Activated naive CD4-positive, alpha-beta T cell treated with anti-CD3 and anti-CD28 coated beads, Interleukin-2, amount 10 ng/mL, durations not matched to agents 7 days and 5 days (primary cell): ENCODE measurements at regions not wholly inside any gene's neighbourhood (a gene's known extent, or its start where the extent isn't known, plus 50 kb on each side); places are given as distances from the start of the nearest gene placed in this dataset.

Source experiments
- CTCF ChIA-PET: fragments of 350-600 bp; sonication (Branson Sonifier 250); formaldehyde crosslinking; loops from one replicate; lab custom pipeline; 2021; ENCODE audit warnings: antibody characterized with exemption; lab: Charles Lee
- DNase-seq: peaks from one replicate; pipeline ENCODE4 v3.0.0-alpha.2; 2020
- H3K27ac Mint-ChIP-seq: one replicate; pipeline ENCODE4 v1.8.0; 2021; ENCODE audit warnings: mild to moderate bottlenecking, moderate library complexity, mixed read lengths
- H3K27me3 Mint-ChIP-seq: one replicate; pipeline ENCODE4 v1.8.0; 2021; ENCODE audit warnings: mild to moderate bottlenecking, mixed read lengths
- H3K36me3 Mint-ChIP-seq: one replicate; pipeline ENCODE4 v1.8.0; 2021; ENCODE audit warnings: mixed read lengths
- H3K4me1 Mint-ChIP-seq: one replicate; pipeline ENCODE4 v1.8.0; 2021; ENCODE audit warnings: mixed read lengths
- H3K4me3 Mint-ChIP-seq: one replicate; pipeline ENCODE4 v1.8.0; 2021; ENCODE audit warnings: mild to moderate bottlenecking, moderate library complexity, mixed read lengths
- H3K9me3 Mint-ChIP-seq: one replicate; pipeline ENCODE4 v1.8.0; 2021; ENCODE audit warnings: mixed read lengths

DNA sequence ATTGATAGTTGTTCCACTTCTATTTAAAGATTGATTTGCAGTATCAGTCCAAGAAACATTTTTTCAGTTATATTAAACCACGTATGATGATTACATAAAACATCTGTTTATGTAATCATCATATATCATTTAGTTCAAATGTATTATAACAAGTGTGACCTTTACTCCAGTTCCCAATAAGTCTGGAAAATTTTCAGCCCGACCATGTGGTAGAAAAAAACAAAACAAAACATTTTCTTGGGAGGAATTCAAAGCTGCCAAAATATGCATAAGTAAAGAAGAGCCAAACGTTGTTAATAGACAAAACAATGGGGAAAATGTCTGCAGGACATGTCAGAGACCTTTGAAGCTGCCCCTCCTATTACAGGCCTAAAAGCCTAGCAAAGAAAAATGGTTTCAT is 709.1 kb downstream of the FAT4 start:
- Mint-ChIP-seq H3K4me3 (no peak overlapping the region), H3K27ac (no peak overlapping the region), H3K36me3 (no peaks in the 10 kb centered on the region), H3K27me3 (no peaks in the 10 kb centered on the region), H3K4me1 (no peaks in the 10 kb centered on the region), H3K9me3 (peaks cover 2% of the 10 kb centered on the region)
- DNase-seq, result no peak
- CTCF ChIA-PET, result no interaction called here

DNA sequence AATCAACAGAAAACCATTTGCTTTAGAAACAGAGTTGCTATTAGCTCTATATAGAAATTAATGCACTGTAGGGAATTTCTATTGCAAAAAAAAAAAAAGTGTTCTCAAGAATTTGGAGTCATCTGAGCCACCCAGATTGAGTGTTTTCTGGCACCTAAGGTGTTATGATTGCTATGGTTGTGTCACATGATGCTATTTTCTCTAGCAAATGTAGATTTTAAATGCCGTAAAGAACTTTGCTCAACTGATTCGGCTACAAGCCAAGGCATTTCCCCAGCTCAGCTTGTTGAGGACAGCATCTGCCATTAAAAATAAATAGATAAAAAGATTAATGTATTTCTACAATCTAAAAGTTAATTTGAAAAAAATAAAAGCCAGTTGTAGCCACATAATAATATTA is 712.8 kb downstream of the FAT4 start:
- CTCF ChIA-PET, result no interaction called here
- Mint-ChIP-seq H3K36me3 (no peaks in the 10 kb centered on the region), H3K27me3 (no peaks in the 10 kb centered on the region), H3K4me1 (no peaks in the 10 kb centered on the region), H3K27ac (no peak overlapping the region), H3K9me3 (peaks cover 10% of the 10 kb centered on the region), H3K4me3 (no peak overlapping the region)
- no peak for DNase-seq

DNA sequence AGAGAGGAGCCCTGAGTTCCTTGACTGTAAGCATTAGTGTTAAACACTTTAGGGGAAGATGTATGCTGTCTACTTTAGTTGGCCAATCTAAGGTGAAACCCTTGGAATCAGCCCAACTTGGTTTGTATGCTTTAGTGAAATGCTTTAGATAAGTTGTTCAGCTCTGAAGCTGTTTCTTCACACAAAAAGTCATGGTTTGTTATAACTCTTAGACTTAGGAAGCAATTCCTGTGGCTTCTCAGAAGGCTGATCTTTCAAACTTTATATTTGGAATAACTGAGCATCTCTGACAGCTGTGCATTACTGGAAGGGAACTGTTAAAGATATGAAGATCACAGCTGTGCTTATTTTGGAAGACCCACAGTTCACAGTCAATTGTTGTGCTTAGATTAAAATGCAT is 714.1 kb downstream of the FAT4 start:
- CTCF ChIA-PET, result no interaction called here
- no peak for DNase-seq
- no peaks in the 10 kb centered on the region for H3K4me1 Mint-ChIP-seq
- H3K4me3 Mint-ChIP-seq, result no peak overlapping the region
- no peaks in the 10 kb centered on the region for H3K27me3 Mint-ChIP-seq
- H3K27ac Mint-ChIP-seq, result no peak overlapping the region
- H3K36me3 Mint-ChIP-seq, result no peaks in the 10 kb centered on the region
- H3K9me3 Mint-ChIP-seq, result peaks cover 12% of the 10 kb centered on the region

DNA sequence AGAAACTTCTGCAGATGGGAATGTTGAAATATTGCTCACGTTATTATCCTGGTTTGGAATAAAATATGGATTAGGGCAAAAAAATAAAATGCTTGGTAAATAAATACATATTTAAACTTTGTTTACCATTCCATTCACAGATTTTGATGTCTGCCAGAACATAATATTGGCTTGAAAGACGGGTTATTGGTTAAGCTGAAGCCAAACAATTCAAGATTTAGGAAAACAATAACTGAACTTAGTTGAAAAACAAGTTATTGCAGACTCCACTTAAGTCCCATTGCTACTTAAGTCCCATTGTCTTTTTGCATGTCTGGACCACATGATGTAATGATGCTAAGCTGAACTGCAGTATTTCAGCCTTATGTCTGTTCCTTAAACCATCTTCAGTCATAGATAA is 722.5 kb downstream of the FAT4 start:
- H3K9me3 Mint-ChIP-seq, result peaks cover 2% of the 10 kb centered on the region
- no peaks in the 10 kb centered on the region for H3K27me3 Mint-ChIP-seq
- H3K27ac Mint-ChIP-seq, result no peak overlapping the region
- CTCF ChIA-PET, result no interaction called here
- no peak overlapping the region for H3K4me3 Mint-ChIP-seq
- H3K36me3 Mint-ChIP-seq, result no peaks in the 10 kb centered on the region
- DNase-seq, result no peak
- no peaks in the 10 kb centered on the region for H3K4me1 Mint-ChIP-seq

DNA sequence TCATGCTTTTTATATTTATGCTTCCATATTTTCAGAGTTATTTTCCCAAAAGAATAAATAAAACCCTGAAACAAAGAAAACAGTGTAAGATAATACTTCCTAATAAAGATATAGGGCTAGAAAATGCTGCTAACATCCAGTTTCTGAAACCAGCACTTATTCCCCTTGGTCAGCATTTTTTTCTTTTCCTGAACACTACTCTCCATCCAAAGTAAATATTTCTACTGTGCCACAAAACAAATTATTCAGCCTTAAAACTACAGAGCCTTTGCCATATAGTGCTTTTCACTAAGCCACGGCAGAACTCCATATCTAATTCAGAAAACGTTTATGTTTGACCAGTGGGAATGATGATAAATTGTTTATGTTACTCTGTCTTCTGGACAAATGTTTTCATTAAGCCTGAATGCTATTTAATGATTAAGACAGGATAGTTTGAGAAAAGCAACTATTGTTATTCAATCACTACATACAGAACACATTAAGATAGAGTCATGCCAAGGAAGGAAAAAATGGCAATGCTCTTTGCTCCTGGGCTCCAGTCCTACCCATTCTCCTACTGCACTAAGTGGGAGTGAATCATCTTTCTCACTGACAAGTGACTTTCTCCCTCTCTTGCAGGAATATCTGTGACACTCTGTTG is 723.9 kb downstream of the FAT4 start:
- CTCF ChIA-PET, result no interaction called here
- Mint-ChIP-seq H3K4me1 (no peaks in the 10 kb centered on the region), H3K4me3 (no peak overlapping the region), H3K36me3 (no peaks in the 10 kb centered on the region), H3K27ac (no peak overlapping the region), H3K9me3 (no peaks in the 10 kb centered on the region), H3K27me3 (no peaks in the 10 kb centered on the region)
- DNase-seq, result no peak

DNA sequence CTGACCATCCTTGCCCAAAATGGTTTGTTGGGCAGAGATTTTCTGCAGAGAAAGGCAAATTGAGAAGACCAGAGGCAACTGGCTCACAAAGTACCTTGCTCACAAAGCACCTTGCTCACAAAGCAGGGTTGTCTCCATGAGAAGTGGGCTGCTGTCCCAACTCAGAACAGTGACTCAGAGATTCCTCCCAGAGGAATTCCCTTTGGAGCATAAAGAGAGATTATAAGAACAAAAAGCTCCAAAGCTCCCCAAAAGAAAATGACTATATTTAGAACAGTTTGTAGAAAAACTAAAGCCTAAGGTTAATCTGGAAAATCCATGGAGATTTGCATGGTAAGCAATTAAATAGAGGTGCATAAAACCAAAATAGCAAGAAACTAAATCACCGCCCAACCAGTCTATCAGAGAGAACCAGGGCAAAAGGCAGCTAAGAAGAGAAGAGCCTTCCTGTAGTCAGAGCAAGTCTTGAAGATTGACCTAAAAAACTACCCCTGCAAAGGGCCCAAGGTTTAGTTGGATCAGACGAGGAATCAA is 731.4 kb downstream of the FAT4 start:
- DNase-seq, result no peak
- no peaks in the 10 kb centered on the region for H3K4me1 Mint-ChIP-seq
- H3K9me3 Mint-ChIP-seq, result peaks cover 6% of the 10 kb centered on the region
- CTCF ChIA-PET, result no interaction called here
- no peaks in the 10 kb centered on the region for H3K27me3 Mint-ChIP-seq
- no peaks in the 10 kb centered on the region for H3K36me3 Mint-ChIP-seq
- no peak overlapping the region for H3K4me3 Mint-ChIP-seq
- H3K27ac Mint-ChIP-seq, result no peak overlapping the region

DNA sequence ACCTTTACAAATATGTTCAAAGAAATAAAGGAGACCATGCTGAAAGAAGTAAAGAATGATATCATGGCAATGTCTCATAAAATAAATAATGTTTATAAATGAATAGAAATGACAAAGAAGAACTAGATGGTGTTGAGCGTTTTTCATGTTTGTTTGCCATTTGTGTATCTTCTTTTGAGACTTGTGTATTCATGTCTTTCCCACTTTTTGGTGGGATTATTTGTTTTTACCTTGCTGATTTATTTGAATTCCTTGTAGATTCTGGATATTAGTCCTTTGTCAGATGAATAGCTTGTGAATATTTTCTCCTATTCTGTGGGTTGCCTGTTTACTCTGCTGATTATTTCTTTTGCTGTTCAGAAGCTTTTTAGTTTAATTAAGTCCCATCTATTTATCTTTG is 732.4 kb downstream of the FAT4 start:
- H3K27ac Mint-ChIP-seq, result no peak overlapping the region
- peaks cover 6% of the 10 kb centered on the region for H3K9me3 Mint-ChIP-seq
- no peak overlapping the region for H3K4me3 Mint-ChIP-seq
- no peaks in the 10 kb centered on the region for H3K4me1 Mint-ChIP-seq
- no peak for DNase-seq
- CTCF ChIA-PET, result no interaction called here
- H3K27me3 Mint-ChIP-seq, result no peaks in the 10 kb centered on the region
- no peaks in the 10 kb centered on the region for H3K36me3 Mint-ChIP-seq

DNA sequence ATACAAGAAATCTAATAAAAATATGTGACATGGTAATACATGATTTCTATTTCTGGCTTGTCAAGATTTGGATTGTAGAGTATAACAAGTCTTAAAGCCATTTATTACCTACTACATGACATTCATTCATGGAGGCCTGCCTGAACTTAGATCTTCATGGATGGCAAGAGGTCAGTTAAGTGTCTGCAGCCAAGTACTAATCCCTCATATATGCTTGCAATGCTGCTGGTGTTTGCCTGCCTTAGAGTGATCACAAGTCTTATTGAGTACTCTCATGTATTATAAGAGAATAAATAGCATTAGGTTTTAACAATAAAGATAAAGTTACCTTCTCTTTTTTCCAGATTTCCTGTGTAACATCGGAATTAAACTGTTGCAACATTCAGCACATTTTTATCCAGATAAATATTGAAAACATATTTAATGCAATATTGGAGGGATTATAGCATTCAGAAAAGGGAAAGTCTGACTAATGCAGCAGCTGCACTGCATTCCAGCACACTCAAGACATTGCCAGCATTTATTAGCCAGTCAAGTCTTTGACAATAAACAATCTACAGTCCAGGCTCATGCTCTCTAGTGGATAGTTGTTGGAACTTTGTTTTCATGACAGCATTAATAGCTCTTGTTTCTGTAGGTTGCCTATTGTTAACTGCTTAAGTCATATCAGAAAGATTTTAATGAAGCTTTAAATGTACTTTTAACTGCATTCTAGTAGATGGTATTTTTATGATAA is 737.1 kb downstream of the FAT4 start:
- Mint-ChIP-seq H3K4me3 (no peak overlapping the region), H3K36me3 (no peaks in the 10 kb centered on the region), H3K27me3 (no peaks in the 10 kb centered on the region), H3K9me3 (peaks cover under 1% of the 10 kb centered on the region), H3K27ac (no peak overlapping the region), H3K4me1 (no peaks in the 10 kb centered on the region)
- CTCF ChIA-PET, result no interaction called here
- no peak for DNase-seq

DNA sequence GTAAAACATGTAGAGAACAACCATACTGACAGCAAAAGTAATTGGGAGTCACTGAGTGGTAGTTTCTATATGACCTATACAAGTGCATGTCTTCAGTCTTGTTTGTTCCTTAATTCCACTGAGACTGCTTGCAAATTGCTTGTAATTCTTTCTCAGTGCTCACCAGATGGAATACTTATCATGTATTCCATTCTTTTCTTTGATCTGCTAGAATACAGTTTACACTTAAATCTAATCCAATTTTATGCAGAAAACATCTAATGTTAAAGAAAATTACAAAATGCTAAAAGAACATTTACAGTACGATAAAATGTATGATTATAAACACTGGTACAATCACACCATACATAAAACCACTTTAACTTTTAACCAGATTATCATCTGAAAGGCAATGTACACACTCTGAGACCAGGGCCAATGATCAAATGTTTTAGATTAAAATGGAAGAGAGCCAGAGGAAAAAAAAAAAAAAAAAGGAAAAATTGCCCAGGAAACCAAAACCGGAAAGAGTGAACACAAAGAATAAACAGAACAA is 741.4 kb downstream of the FAT4 start:
- no peaks in the 10 kb centered on the region for H3K9me3 Mint-ChIP-seq

DNA sequence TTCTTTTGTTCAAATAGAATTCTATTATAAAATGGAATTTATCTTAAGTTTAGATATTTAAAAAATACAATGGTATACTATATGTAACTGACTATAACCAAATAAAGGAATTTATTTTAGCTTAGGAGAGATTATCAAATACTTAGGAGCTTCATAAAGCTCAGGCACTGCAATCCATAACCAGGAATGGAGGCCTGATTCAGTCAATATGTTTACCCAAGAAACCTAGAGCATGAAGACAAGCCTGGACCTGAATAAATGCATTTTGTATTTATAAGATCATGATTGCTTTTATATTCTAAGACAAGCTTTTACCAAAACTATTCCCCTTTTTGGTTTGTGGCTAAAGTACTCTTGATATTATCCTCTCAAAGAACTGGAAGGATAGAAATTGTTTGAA is 742.6 kb downstream of the FAT4 start:
- H3K4me3 Mint-ChIP-seq, result no peak overlapping the region
- no peaks in the 10 kb centered on the region for H3K9me3 Mint-ChIP-seq
- no peaks in the 10 kb centered on the region for H3K27me3 Mint-ChIP-seq
- DNase-seq, result no peak
- CTCF ChIA-PET, result no interaction called here
- H3K36me3 Mint-ChIP-seq, result no peaks in the 10 kb centered on the region
- H3K27ac Mint-ChIP-seq, result no peak overlapping the region
- no peaks in the 10 kb centered on the region for H3K4me1 Mint-ChIP-seq

More for the DNA sequence above, 741.4 kb downstream of the FAT4 start:
- H3K36me3 Mint-ChIP-seq, result no peaks in the 10 kb centered on the region
- no peak overlapping the region for H3K4me3 Mint-ChIP-seq
- H3K27ac Mint-ChIP-seq, result no peak overlapping the region
- H3K4me1 Mint-ChIP-seq, result no peaks in the 10 kb centered on the region
- CTCF ChIA-PET, result no interaction called here
- H3K27me3 Mint-ChIP-seq, result no peaks in the 10 kb centered on the region
- DNase-seq, result no peak

DNA sequence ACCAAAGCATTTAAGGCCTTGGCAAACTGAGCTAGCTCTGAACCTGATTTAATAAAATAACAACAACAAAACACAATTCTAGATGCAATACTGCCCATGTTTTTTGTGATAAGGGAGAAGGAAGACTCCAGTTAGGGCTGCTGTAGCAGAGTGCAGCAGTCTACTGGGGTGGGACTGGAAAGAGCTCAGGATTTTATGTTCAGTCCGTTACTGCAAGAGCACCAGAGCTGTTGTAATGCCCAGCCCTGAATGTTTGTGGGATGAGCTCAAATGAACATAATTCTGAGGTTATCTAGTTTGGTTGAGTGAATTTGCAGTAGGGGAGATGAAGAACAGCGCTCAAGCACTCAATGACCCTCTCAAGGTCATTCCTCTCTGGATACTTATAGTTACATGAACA is 743.8 kb downstream of the FAT4 start:
- no peak overlapping the region for H3K4me3 Mint-ChIP-seq
- H3K36me3 Mint-ChIP-seq, result no peaks in the 10 kb centered on the region
- H3K4me1 Mint-ChIP-seq, result no peaks in the 10 kb centered on the region
- H3K27ac Mint-ChIP-seq, result no peak overlapping the region
- peaks cover 3% of the 10 kb centered on the region for H3K9me3 Mint-ChIP-seq
- CTCF ChIA-PET, result no interaction called here
- no peak for DNase-seq
- H3K27me3 Mint-ChIP-seq, result no peaks in the 10 kb centered on the region

DNA sequence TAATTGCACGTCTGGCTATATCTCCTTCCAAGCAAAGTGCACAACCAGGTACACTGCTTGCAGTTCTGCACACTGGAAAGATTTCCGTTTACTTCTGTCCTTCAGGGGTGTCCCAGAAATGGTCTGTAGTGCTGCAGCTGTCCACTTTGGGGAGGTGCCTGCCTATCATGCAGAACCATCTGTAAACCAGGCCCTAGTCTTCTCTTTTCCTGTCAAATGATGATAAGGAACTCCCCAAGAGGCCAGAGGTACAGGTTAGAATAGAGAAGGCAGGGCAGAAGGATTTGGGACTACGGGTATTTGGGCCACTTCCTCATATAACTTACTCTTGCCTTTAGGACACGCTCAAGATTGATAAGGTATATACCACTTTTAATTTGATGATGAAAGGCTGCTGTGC is 746.9 kb downstream of the FAT4 start:
- no peaks in the 10 kb centered on the region for H3K36me3 Mint-ChIP-seq
- H3K27me3 Mint-ChIP-seq, result no peaks in the 10 kb centered on the region
- H3K9me3 Mint-ChIP-seq, result peaks cover 7% of the 10 kb centered on the region
- no peak for DNase-seq
- no peaks in the 10 kb centered on the region for H3K4me1 Mint-ChIP-seq
- no peak overlapping the region for H3K27ac Mint-ChIP-seq
- CTCF ChIA-PET, result no interaction called here
- no peak overlapping the region for H3K4me3 Mint-ChIP-seq

DNA sequence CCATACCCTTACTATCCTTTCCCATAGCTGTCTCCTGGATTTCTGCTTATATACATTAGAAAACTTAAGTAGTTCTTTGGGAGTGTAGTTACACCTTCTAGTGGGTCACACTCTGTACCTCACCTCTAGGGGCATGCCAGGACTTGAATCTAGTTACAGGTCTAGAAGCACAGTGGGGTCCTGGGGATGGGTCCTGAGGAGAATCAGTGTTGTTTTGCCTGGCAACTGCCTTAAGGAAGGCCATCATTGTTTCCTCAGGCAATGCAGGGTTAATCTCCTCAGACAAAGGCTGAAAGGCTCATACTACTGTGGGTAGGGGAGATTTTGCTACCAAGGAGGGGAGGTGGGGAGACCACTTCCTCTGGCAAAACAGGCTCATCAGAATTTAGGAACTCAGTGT is 750.3 kb downstream of the FAT4 start:
- no peaks in the 10 kb centered on the region for H3K27me3 Mint-ChIP-seq
- CTCF ChIA-PET, result no interaction called here
- no peak for DNase-seq

DNA sequence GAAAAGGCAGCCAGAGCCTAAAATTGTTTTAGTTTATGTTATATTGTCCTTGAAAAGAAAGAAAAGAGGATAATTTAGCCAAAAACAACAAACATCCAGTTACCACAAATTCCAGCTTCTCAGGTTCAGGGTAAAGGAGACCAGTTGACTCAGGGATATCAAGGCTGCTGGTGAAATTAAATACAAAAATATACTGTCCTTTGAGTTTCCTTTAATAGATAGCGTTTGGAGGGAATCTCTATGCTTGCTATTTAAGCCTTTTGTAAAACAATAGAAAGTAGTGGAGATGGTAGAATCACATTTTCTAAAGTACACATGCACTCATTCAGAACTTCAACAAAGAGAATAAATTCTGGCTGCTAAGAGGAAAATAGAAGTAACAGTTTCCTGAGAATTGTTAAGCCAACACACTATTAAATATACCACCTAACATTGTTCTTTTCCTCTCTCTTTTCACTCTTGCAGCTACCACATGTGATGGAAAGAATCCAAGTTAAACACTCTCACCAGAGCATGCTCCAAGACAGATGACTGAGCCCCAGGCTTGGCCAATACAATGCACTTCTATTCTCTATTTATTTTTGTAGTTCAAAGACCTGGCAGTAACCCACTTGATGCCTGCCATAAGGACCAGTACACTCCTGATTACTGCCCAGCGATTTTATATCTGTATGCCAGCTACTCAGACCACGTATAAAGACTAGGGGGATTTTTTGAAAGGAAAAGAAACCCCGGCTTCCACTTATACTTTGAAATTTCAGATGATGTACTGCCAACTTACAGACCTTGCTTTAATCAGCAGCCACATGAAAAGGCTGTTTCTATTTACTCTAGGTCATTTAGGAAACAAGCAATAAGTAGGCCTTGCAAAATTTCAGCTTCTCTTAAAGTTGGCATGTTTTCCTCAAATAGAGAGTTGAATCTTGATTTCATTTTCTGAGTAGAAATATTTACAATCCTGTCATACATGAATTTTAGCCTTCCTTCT is 756.9 kb downstream of the FAT4 start:
- H3K9me3 Mint-ChIP-seq, result no peaks in the 10 kb centered on the region
- DNase-seq, result no peak
- no peaks in the 10 kb centered on the region for H3K27me3 Mint-ChIP-seq
- H3K36me3 Mint-ChIP-seq, result no peaks in the 10 kb centered on the region
- no peak overlapping the region for H3K4me3 Mint-ChIP-seq
- CTCF ChIA-PET, result no interaction called here
- H3K4me1 Mint-ChIP-seq, result no peaks in the 10 kb centered on the region
- H3K27ac Mint-ChIP-seq, result no peak overlapping the region

More for the DNA sequence above, 750.3 kb downstream of the FAT4 start:
- H3K27ac Mint-ChIP-seq, result no peak overlapping the region
- H3K36me3 Mint-ChIP-seq, result no peaks in the 10 kb centered on the region
- H3K9me3 Mint-ChIP-seq, result peaks cover 7% of the 10 kb centered on the region
- H3K4me1 Mint-ChIP-seq, result no peaks in the 10 kb centered on the region
- no peak overlapping the region for H3K4me3 Mint-ChIP-seq
